ENCODE measurements at regions not wholly inside any gene's neighbourhood (a gene's known extent, or its start where the extent isn't known, plus 50 kb on each side); places are given as distances from the start of the nearest gene placed in this dataset.

DNA sequence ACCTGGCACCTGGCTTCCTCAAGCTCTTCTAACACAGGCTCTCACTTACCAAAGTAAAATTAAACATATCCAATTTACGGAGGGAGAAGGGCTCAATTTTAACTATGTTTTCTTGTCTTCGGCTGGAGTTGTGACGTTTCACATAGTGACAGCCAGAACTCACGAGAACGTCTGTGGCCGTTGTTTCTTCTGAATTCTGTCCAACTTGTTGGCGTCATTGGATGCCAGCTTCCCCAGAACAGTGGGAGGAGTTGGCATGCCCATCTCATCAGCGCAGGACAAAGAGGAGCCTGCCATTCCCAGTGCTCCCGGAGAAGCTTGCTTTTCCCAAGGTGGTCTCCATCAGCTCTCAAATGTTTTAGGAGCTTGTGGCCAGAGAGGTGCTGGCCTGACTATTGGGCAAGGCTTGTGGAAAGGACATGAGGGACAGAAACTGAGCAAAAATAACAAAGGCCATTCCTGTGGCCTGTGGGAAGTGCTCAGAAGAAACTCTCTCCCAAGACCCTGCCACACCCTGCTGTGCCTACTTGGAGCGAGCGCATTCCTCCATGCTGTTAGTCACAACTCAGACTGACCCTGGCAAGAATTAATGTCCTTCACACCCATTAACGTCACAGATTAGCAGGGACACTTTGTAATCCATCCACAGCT lies 265.4 kb upstream of the CDH4 start:
- H2AK5ac ChIP-seq (ENCODE audit: low read depth, low read length): no peak overlapping the region
- H3K27me3 ChIP-seq (ENCODE audit: control insufficient read depth in 3 of 3, insufficient read depth in 3 of 3, low read depth in 1 of 3, low read length in 3 of 3): no peaks in the 10 kb centered on the region
- no peak overlapping the region for H2BK120ac ChIP-seq (ENCODE audit: low read depth, low read length)
- no peak overlapping the region for H3K4ac ChIP-seq (ENCODE audit: low read length)
- DNase-seq (ENCODE audit: low spot score): no peak
- no peak overlapping the region for H2AFZ ChIP-seq (ENCODE audit: low read length)
- no peaks in the 10 kb centered on the region for H3K4me1 ChIP-seq (ENCODE audit: control insufficient read depth in 2 of 2, insufficient read depth in 1 of 2, low read depth in 1 of 2, low read length in 2 of 2)
- H3K4me3 ChIP-seq (ENCODE audit: low read length in 2 of 2): no peak overlapping the region
- no peak overlapping the region for H4K91ac ChIP-seq (ENCODE audit: low read depth, low read length, poor library complexity)
- H3K18ac ChIP-seq (ENCODE audit: low read length): no peak overlapping the region
- no peak overlapping the region for H2BK12ac ChIP-seq (ENCODE audit: low read length)
- H3K23ac ChIP-seq (ENCODE audit: low read depth, low read length, poor library complexity): no peak overlapping the region
- H3K9ac ChIP-seq (ENCODE audit: low read depth, low read length, poor library complexity): no peak overlapping the region
- H3K79me1 ChIP-seq (ENCODE audit: low read depth, low read length): no peaks in the 10 kb centered on the region
- peaks cover 0 to 2% of the 10 kb centered on the region in 2 donors for H3K9me3 ChIP-seq (replicated peaks in 1 of 2; ENCODE audit: control insufficient read depth in 2 of 2, insufficient read depth in 1 of 2, low read depth in 1 of 2, low read length in 2 of 2)
- H3K4me2 ChIP-seq (ENCODE audit: insufficient read depth, low read length, poor library complexity, severe bottlenecking): no peak overlapping the region
- H3K36me3 ChIP-seq (replicated peaks in 1 of 2; ENCODE audit: control insufficient read depth in 2 of 2, insufficient read depth in 2 of 2, low read length in 2 of 2): no peaks in the 10 kb centered on the region
- no peak overlapping the region for H3K14ac ChIP-seq (ENCODE audit: low read length)
- no CpG with 5 or more reads among the region's 12 CpGs for WGBS, 2 donors (ENCODE audit: extremely low coverage in 2 of 2, insufficient read length in 2 of 2, insufficient replicate concordance in 1 of 2)
- no peak overlapping the region for H2BK5ac ChIP-seq (ENCODE audit: low read length)
- no peak overlapping the region for H4K8ac ChIP-seq (ENCODE audit: low read depth, low read length)
- no peak overlapping the region for H3K27ac ChIP-seq (replicated peaks; ENCODE audit: low read length)
- H2BK15ac ChIP-seq (ENCODE audit: low read length): no peak overlapping the region

GRCh38 chr20:60990061-60990460 lies 262.0 kb upstream of the CDH4 start:
- no peak overlapping the region for H3K4me2 ChIP-seq (ENCODE audit: insufficient read depth, low read length, poor library complexity, severe bottlenecking)
- no peak overlapping the region for H3K27ac ChIP-seq (replicated peaks; ENCODE audit: low read length)
- DNase-seq (ENCODE audit: low spot score): no peak
- no peaks in the 10 kb centered on the region for H3K9me3 ChIP-seq (replicated peaks in 1 of 2; ENCODE audit: control insufficient read depth in 2 of 2, insufficient read depth in 1 of 2, low read depth in 1 of 2, low read length in 2 of 2)
- H3K23ac ChIP-seq (ENCODE audit: low read depth, low read length, poor library complexity): no peak overlapping the region
- H3K79me1 ChIP-seq (ENCODE audit: low read depth, low read length): no peaks in the 10 kb centered on the region
- no peak overlapping the region for H3K9ac ChIP-seq (ENCODE audit: low read depth, low read length, poor library complexity)
- H2BK120ac ChIP-seq (ENCODE audit: low read depth, low read length): no peak overlapping the region
- no peak overlapping the region for H3K14ac ChIP-seq (ENCODE audit: low read length)
- H3K4me1 ChIP-seq (ENCODE audit: control insufficient read depth in 2 of 2, insufficient read depth in 1 of 2, low read depth in 1 of 2, low read length in 2 of 2): no peaks in the 10 kb centered on the region
- H2AFZ ChIP-seq (ENCODE audit: low read length): no peak overlapping the region
- no peak overlapping the region for H3K4ac ChIP-seq (ENCODE audit: low read length)
- peak overlapping the region in 1 of 2 donors; percentile 56 for H3K4me3 ChIP-seq (ENCODE audit: low read length in 2 of 2)
- H2BK12ac ChIP-seq (ENCODE audit: low read length): no peak overlapping the region
- no CpG with 5 or more reads among the region's 10 CpGs for WGBS, 2 donors (ENCODE audit: extremely low coverage in 2 of 2, insufficient read length in 2 of 2, insufficient replicate concordance in 1 of 2)
- H2BK5ac ChIP-seq (ENCODE audit: low read length): no peak overlapping the region
- H2BK15ac ChIP-seq (ENCODE audit: low read length): no peak overlapping the region
- H3K36me3 ChIP-seq (replicated peaks in 1 of 2; ENCODE audit: control insufficient read depth in 2 of 2, insufficient read depth in 2 of 2, low read length in 2 of 2): no peaks in the 10 kb centered on the region
- H3K18ac ChIP-seq (ENCODE audit: low read length): no peak overlapping the region
- no peaks in the 10 kb centered on the region for H3K27me3 ChIP-seq (ENCODE audit: control insufficient read depth in 3 of 3, insufficient read depth in 3 of 3, low read depth in 1 of 3, low read length in 3 of 3)
- H4K91ac ChIP-seq (ENCODE audit: low read depth, low read length, poor library complexity): no peak overlapping the region
- H4K8ac ChIP-seq (ENCODE audit: low read depth, low read length): no peak overlapping the region
- H2AK5ac ChIP-seq (ENCODE audit: low read depth, low read length): no peak overlapping the region

DNA sequence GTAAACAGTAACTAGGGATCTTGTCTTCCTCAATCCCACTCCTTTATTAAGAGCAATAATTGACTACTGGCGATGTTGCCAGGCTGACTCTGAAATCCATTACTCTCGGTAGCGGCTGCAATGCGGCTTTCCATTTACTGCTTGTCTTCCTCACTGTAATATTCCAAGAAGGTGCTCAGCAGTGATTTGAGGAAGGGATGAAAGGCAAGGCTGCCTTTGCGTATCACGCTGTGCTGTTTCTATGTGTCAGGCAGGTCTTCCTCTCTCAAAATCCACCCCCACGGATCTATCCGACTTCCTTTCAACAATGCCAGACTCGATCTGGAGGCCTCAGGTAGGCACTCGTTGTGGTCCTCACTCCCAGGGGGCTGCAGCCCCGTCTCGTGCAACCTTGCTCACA lies 261.4 kb upstream of the CDH4 start:
- no peaks in the 10 kb centered on the region for H3K9me3 ChIP-seq (replicated peaks in 1 of 2; ENCODE audit: control insufficient read depth in 2 of 2, insufficient read depth in 1 of 2, low read depth in 1 of 2, low read length in 2 of 2)
- H2AFZ ChIP-seq (ENCODE audit: low read length): no peak overlapping the region
- no peak overlapping the region for H3K14ac ChIP-seq (ENCODE audit: low read length)
- no peak overlapping the region for H3K4me2 ChIP-seq (ENCODE audit: insufficient read depth, low read length, poor library complexity, severe bottlenecking)
- H4K8ac ChIP-seq (ENCODE audit: low read depth, low read length): no peak overlapping the region
- H3K18ac ChIP-seq (ENCODE audit: low read length): no peak overlapping the region
- H3K9ac ChIP-seq (ENCODE audit: low read depth, low read length, poor library complexity): no peak overlapping the region
- H4K91ac ChIP-seq (ENCODE audit: low read depth, low read length, poor library complexity): no peak overlapping the region
- no peaks in the 10 kb centered on the region for H3K79me1 ChIP-seq (ENCODE audit: low read depth, low read length)
- H3K4me1 ChIP-seq (ENCODE audit: control insufficient read depth in 2 of 2, insufficient read depth in 1 of 2, low read depth in 1 of 2, low read length in 2 of 2): no peaks in the 10 kb centered on the region
- no peak overlapping the region for H2BK120ac ChIP-seq (ENCODE audit: low read depth, low read length)
- no peak overlapping the region for H3K23ac ChIP-seq (ENCODE audit: low read depth, low read length, poor library complexity)
- no peak overlapping the region for H3K4me3 ChIP-seq (ENCODE audit: low read length in 2 of 2)
- no peak overlapping the region for H3K27ac ChIP-seq (replicated peaks; ENCODE audit: low read length)
- no peak overlapping the region for H2BK5ac ChIP-seq (ENCODE audit: low read length)
- WGBS, 2 donors (ENCODE audit: extremely low coverage in 2 of 2, insufficient read length in 2 of 2, insufficient replicate concordance in 1 of 2): no CpG with 5 or more reads among the region's 12 CpGs
- no peak overlapping the region for H3K4ac ChIP-seq (ENCODE audit: low read length)
- no peaks in the 10 kb centered on the region for H3K36me3 ChIP-seq (replicated peaks in 1 of 2; ENCODE audit: control insufficient read depth in 2 of 2, insufficient read depth in 2 of 2, low read length in 2 of 2)
- no peak overlapping the region for H2AK5ac ChIP-seq (ENCODE audit: low read depth, low read length)
- no peak overlapping the region for H2BK12ac ChIP-seq (ENCODE audit: low read length)
- no peak for DNase-seq (ENCODE audit: low spot score)
- no peaks in the 10 kb centered on the region for H3K27me3 ChIP-seq (ENCODE audit: control insufficient read depth in 3 of 3, insufficient read depth in 3 of 3, low read depth in 1 of 3, low read length in 3 of 3)
- H2BK15ac ChIP-seq (ENCODE audit: low read length): no peak overlapping the region

DNA sequence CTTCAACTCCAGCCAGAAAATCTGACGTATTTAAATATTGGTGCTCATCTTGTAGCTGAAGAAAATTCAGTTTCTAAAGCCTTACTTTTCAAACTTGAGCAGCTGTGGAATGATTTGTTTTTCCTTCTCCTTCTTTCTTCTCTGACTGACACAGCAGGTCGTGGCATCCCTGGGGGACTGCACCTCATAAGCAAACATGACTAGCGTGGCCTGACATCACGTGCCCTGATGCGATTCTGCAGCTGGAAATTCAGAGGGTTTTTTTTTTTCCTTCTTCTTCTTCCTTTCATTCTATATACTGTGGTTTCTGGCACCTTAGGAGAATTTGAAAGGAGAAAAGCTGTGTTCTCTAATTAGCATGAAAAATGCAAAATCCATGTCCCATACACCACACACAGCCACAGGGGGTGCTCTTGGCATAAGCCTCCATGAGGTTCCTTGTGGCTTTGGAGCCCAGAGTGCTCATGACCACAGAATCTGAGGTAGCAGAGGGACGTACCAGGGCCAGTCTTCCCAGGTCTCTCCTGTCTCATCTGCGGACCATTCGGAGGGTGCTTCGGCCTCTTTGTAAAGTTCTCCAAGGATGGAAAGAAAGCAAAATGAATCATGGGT lies 258.5 kb upstream of the CDH4 start:
- Histone ChIP-seq H2BK12ac (ENCODE audit: low read length) (no peak overlapping the region), H4K91ac (ENCODE audit: low read depth, low read length, poor library complexity) (no peak overlapping the region), H3K4me2 (ENCODE audit: insufficient read depth, low read length, poor library complexity, severe bottlenecking) (no peak overlapping the region), H3K4me3 (ENCODE audit: low read length in 2 of 2) (no peak overlapping the region), H3K9ac (ENCODE audit: low read depth, low read length, poor library complexity) (no peak overlapping the region), H2AK5ac (ENCODE audit: low read depth, low read length) (no peak overlapping the region), H3K23ac (ENCODE audit: low read depth, low read length, poor library complexity) (no peak overlapping the region), H3K9me3 (replicated peaks in 1 of 2; ENCODE audit: control insufficient read depth in 2 of 2, insufficient read depth in 1 of 2, low read depth in 1 of 2, low read length in 2 of 2) (no peaks in the 10 kb centered on the region), H3K14ac (ENCODE audit: low read length) (no peak overlapping the region), H2AFZ (ENCODE audit: low read length) (no peak overlapping the region), H2BK5ac (ENCODE audit: low read length) (no peak overlapping the region), H3K18ac (ENCODE audit: low read length) (no peak overlapping the region), H2BK120ac (ENCODE audit: low read depth, low read length) (no peak overlapping the region), H2BK15ac (ENCODE audit: low read length) (no peak overlapping the region), H3K4ac (ENCODE audit: low read length) (no peak overlapping the region), H3K36me3 (replicated peaks in 1 of 2; ENCODE audit: control insufficient read depth in 2 of 2, insufficient read depth in 2 of 2, low read length in 2 of 2) (no peaks in the 10 kb centered on the region), H3K27ac (replicated peaks; ENCODE audit: low read length) (no peak overlapping the region), H3K27me3 (ENCODE audit: control insufficient read depth in 3 of 3, insufficient read depth in 3 of 3, low read depth in 1 of 3, low read length in 3 of 3) (no peaks in the 10 kb centered on the region), H3K4me1 (ENCODE audit: control insufficient read depth in 2 of 2, insufficient read depth in 1 of 2, low read depth in 1 of 2, low read length in 2 of 2) (no peaks in the 10 kb centered on the region), H3K79me1 (ENCODE audit: low read depth, low read length) (no peaks in the 10 kb centered on the region), H4K8ac (ENCODE audit: low read depth, low read length) (no peak overlapping the region)
- DNase-seq (ENCODE audit: low spot score): no peak
- no CpG with 5 or more reads among the region's 9 CpGs for WGBS, 2 donors (ENCODE audit: extremely low coverage in 2 of 2, insufficient read length in 2 of 2, insufficient replicate concordance in 1 of 2)

Measured in neuronal stem cell (in vitro differentiated cells).